CD4-positive, alpha-beta T cell treated with Interleukin-15 for 4 hours (primary cell): ENCODE measurements at regions not wholly inside any gene's neighbourhood (a gene's known extent, or its start where the extent isn't known, plus 50 kb on each side); places are given as distances from the start of the nearest gene placed in this dataset.
"Not testable (repeated sequence)": the region's sequence is repeated elsewhere in the genome, so short reads cannot be mapped to it uniquely, and the experiment has no call there.

Experiments
- DNase-seq: peaks from one replicate; pipeline ENCODE4 v3.0.0-alpha.2; 2020; ENCODE audit warnings: low spot score

GRCh38 chr2:120628248-120628647 is 107.4 kb upstream of the GLI2 start:
- DNase-seq = no peak

GRCh38 chr2:120629241-120629895 is 106.3 kb upstream of the GLI2 start:
- no peak for DNase-seq

- DNase-seq = no peak
These were observed 105.5 kb upstream of the GLI2 start for GRCh38 chr2:120630031-120630701.

- DNase-seq = no peak
These were observed 104.4 kb upstream of the GLI2 start for GRCh38 chr2:120631236-120631635.

GRCh38 chr2:120631724-120632123 is 103.9 kb upstream of the GLI2 start:
- no peak for DNase-seq

- DNase-seq = no peak
These were observed 102.6 kb upstream of the GLI2 start for GRCh38 chr2:120632796-120633646.

GRCh38 chr2:120634533-120634932 is 101.1 kb upstream of the GLI2 start:
- no peak for DNase-seq

- DNase-seq = no peak
These were observed 100.5 kb upstream of the GLI2 start for GRCh38 chr2:120635146-120635545.

GRCh38 chr2:120637847-120638246 is 97.8 kb upstream of the GLI2 start:
- no peak for DNase-seq

GRCh38 chr2:120638450-120638849 is 97.2 kb upstream of the GLI2 start:
- DNase-seq = no peak

GRCh38 chr2:120641366-120641771 is 94.3 kb upstream of the GLI2 start:
- DNase-seq = no peak

- no peak for DNase-seq
These were observed 93.0 kb upstream of the GLI2 start for GRCh38 chr2:120642646-120643045.

GRCh38 chr2:120646994-120647393 is 88.7 kb upstream of the GLI2 start:
- no peak for DNase-seq

GRCh38 chr2:120647487-120647886 is 88.2 kb upstream of the GLI2 start:
- no peak for DNase-seq

GRCh38 chr2:120649381-120649780 is 86.3 kb upstream of the GLI2 start:
- not testable (repeated sequence) for DNase-seq

- no peak for DNase-seq
These were observed 85.5 kb upstream of the GLI2 start for GRCh38 chr2:120650022-120650644.

- no peak for DNase-seq
These were observed 83.8 kb upstream of the GLI2 start for GRCh38 chr2:120651818-120652217.

- DNase-seq = no peak
These were observed 82.6 kb upstream of the GLI2 start for GRCh38 chr2:120653046-120653445.

GRCh38 chr2:120653871-120654270 is 81.8 kb upstream of the GLI2 start:
- DNase-seq = no peak

- no peak for DNase-seq
These were observed 81.1 kb upstream of the GLI2 start for GRCh38 chr2:120654381-120655134.

- DNase-seq = no peak
These were observed 79.3 kb upstream of the GLI2 start for GRCh38 chr2:120656273-120656950.
